HG02759 (cell line): ENCODE measurements at regions not wholly inside any gene's neighbourhood (a gene's known extent, or its start where the extent isn't known, plus 50 kb on each side); places are given as distances from the start of the nearest gene placed in this dataset.
"Not testable (repeated sequence)": the region's sequence is repeated elsewhere in the genome, so short reads cannot be mapped to it uniquely, and the experiment has no call there.

Experiments used
- ATAC-seq: cut with Tn5 transposase; IDR thresholded peaks from one replicate; pipeline ENCODE4 v1.9.1; 2021; ENCODE audit warnings: mild to moderate bottlenecking, moderate library complexity; ENCODE audit not compliant: unreplicated experiment

GRCh38 chr7:150096213-150096994, 222.6 kb downstream of the ATP6V0E2 start:
- ATAC-seq, result not testable (repeated sequence)

DNA sequence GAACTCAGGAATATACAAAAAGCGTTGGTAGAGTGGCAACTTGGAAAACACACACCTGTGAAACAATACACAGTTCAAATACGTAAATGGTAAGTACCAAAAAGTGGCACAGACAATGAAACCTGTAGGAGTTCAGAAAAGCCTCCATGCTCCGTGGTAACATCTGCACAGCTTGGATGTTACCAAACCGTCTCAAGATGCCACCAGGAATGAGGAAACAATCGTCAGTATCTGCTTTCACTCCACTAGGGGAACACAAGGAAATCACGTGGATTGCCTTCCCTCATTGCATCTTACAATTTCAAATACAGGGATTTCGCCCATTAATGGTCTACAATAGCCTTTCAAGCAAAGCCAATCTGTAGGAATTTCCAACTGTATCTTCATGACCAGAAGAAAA, 224.6 kb upstream of the LRRC61 start:
- not testable (repeated sequence) for ATAC-seq

- not testable (repeated sequence) for ATAC-seq
Measured at GRCh38 chr7:150101282-150101681, 221.9 kb upstream of the LRRC61 start.

DNA sequence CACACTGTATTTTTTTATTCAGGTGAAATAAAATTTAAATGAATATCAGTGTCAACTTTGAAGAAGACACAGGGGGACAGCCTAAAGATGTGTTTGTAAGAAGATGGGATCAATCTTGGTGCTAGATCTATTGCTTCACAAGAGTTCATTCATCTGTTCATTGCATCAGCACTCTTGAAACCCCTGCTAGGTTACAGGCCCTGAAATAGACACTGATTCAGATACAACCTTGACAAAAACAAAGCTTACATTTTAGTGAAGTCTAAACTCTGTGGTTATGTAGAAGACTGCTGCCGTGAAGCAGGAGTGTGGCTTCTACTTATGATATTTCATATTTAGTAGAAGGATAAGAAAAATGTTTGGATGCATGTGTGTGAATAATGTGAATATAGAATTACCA, 215.9 kb upstream of the LRRC61 start:
- ATAC-seq, result not testable (repeated sequence)

GRCh38 chr7:150110375-150110820, 212.8 kb upstream of the LRRC61 start:
- ATAC-seq, result peak; percentile 73

DNA sequence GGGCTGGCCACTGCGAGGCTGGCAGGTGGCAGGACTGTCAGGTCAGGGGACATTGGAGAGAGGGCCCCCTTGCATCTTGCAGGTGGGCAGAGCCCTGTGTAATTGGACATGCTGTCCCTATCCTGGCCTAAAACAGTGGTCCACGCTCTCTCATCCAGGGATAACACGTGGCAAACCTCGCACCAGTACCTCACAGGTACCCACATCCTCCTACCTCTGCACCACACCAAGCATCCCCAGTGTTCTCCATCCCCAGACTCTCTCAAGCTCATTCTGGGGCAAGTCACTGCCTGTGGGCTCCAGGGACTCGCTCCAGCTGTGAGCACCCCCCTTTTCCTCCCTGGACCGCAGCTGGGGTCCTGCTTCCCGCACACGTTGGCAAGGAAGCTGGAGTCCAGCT, 212.3 kb upstream of the LRRC61 start:
- ATAC-seq, result not testable (repeated sequence)

DNA sequence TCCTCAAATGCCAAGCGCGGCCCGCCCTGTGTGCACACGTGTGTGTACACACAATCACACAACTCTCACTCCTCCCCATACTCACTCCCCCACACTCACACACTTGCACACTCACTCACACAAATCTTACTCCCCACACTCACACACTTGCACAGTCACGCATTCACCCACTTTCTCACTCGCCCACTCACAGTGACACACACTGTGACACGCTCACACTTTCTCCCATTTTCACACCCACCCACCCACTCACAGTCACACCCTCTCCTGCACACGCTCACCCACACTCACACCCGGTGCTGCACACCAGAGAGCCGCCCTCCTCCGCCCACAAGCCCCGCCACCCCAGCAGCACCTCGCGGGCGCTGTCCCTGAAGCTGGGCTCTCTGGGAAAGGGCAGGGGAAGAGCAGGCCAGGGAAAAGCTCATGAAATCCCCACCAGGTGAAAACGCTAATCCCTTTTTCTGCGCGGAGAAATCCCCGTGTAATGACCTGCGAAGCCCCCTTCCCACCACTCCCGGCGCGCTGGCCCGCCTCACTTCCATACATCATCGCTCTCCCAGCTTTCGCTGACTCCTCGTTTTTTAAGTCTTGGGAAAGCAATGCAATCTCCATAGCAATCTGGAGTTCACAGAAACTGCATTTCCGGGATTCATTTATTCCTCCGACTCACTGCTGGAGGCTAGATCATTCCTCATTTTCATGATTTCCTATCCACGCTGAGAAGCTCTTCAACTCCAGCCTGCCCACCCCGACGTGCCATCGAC, 211.6 kb upstream of the LRRC61 start:
- ATAC-seq, result not testable (repeated sequence)

GRCh38 chr7:150113301-150113700, 209.9 kb upstream of the LRRC61 start:
- ATAC-seq, result not testable (repeated sequence)

DNA sequence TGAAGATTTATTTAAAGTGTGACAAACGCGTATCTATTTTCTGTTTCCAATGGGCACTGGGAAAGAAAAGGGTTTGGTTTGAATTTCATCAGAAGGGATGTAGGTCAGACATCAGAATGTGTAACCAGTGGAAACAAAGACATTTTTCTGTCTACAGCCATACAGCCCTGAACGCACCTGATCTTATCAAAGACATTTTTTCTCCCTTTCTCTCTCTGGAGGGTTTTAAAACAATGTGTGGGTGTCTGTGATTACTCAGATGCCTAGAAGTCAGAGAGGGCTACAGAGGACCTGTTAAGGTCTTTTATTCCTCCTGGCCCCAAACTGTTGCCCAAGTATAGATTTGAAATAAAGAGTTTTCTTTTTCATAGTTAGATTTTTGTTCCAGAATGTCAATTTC, 208.6 kb upstream of the LRRC61 start:
- ATAC-seq, result not testable (repeated sequence)

DNA sequence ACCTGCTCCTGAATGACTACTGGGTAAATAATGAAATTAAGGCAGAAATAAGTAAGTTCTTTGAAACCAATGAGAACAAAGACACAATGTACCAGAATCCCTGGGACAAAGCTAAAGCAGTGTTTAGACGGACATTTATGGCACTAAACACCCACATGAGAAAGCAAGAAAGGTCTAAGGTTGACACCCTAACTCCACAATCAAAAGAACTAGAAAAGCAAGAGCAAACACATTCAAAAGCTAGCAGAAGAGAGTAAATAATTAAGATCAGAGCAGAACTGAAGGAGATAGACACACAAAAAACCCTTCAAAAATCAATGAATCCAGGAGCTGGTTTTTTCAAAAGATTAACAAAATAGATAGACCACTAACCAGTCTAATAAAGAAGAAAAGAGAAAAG, 203.2 kb upstream of the LRRC61 start:
- ATAC-seq, result not testable (repeated sequence)

DNA sequence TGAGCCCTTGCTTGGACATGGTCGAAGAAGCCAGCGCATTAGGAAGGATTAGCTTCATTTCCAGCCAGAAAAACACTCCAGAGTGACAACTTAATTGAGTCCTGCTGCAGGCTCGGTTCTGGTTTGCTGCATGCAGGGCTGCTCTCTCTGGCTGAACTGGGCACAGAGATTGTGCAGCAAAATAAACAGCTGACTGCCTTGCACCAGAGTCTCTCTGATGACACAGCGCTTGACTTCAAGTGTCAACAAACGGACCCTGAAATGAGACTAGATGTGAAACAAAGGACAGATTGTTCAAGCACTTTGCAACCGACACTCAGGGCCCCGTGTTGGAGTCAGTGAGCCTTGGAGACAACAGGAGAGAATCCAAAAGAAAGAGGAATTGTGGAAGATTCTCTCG, 197.3 kb upstream of the LRRC61 start:
- not testable (repeated sequence) for ATAC-seq

DNA sequence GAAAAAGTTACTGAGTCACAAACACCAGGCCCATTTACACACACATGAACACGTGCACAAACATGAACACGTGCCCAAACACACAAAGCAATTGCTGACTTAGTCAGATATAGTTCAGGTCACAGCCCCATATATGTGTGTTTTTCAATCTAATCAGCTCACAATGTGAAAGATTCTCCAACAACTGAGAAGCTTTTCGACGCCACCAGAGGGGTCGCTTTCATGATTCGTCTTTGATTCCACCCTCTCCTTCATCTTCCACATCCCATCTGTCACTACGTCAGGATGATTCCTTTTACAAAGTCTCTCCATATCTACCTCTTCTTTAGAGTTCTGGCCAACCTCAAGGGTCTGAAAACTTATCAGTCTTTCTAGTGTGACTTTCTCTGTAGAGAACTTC, 188.7 kb upstream of the LRRC61 start:
- not testable (repeated sequence) for ATAC-seq

DNA sequence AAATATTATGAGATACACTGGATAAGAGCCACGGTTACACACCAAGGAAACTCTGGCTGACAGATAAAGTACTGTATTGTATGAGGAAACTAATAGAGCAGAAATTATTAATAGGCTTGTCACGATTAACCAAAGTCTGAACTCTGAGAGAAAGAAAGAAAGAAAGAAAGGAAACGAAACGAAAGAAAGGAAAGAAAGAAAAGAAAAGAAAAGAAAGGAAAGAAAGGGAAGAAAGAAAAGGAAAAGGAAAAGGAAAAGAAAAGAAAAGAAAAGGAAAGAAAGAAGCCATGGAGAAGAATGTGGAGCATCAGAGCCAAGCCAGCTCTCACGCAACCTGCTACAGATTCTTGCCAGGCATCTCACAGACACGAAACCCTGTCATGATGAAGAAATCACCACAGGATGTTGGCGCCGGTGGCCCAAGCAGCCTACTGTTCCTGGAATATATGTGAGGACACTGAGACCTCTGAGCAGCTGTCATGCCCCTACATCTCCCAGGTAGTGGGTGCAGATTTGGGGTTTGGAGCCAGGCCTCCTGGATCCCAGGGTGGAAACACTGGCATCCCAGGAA, 187.4 kb upstream of the LRRC61 start:
- not testable (repeated sequence) for ATAC-seq

- ATAC-seq, result not testable (repeated sequence)
Measured at GRCh38 chr7:150139840-150140239, 183.3 kb upstream of the LRRC61 start.

DNA sequence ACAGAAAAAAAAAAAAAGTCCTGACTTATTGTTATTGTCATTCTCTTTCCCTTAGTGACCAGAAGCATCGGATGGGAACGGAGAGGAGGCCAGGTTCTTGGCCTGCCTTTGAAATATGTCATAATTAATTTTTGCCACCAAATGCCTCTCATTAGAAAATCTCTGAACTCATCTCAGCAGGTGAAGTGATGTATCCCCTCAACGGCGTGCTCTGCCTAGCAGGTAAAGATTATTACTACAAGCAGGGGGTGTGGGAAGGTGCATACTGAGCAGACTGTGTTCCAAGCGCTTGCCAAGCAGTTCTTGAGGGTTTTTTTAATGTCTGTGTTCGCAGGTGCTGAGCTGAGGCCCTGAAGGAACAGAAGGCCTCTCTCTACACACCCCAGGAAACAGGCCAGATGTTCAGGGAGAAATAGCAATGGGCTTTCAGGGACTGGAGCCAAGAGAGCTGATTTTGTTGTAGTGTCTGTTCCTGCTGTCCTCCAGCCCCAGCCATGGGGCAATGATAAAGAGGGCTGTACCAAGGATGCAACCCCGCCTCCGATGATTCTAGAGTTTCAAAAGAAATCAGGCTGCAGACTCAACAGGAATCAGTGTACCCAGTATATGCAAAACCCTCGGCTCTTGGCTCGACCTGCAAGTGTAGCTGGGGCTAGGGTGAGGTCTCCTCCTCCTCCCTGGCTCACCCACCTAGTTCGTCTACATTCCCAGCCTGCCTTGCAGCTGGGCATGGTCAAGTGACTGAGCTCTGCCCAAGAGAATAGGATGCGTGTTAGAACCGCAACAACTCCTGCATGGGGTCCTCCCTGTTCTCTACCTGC, 181.4 kb upstream of the LRRC61 start:
- ATAC-seq, result not testable (repeated sequence)

DNA sequence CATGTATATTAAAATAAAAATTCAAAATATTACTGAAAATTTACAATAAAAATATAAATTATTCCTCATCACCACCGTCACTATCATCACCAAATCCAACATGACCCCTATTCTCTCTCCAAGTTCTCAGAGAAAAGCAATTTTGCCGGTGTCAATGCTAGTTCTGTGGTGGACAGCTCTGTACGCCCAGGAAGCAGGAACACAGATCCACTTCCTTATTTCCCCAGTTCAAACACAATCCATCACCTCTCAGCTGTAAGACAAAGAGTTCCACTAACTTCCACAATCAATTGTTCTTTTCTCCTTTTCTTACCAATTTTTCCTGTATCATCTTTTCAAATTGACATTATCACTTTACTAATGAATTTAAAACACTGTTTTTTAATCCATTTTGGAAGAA, 177.0 kb upstream of the LRRC61 start:
- not testable (repeated sequence) for ATAC-seq

DNA sequence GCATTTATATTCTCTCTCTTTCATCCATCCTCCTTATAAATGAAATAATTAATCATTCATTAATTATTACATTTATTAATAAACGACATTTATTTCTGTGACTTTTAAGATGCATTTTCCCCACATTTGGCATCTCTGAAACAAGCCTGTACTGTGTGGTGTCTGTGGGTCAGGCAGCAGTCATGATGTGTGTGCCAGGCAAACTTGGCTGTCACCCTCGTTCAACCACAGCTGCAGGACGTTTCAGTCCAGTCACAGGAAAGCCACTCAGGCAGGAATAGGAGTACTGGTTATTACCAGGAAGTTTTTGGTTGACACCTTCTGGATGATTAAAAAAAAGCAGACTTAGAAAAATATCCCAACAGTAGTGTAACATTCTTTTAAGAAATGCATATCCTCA, 175.6 kb upstream of the LRRC61 start:
- not testable (repeated sequence) for ATAC-seq

DNA sequence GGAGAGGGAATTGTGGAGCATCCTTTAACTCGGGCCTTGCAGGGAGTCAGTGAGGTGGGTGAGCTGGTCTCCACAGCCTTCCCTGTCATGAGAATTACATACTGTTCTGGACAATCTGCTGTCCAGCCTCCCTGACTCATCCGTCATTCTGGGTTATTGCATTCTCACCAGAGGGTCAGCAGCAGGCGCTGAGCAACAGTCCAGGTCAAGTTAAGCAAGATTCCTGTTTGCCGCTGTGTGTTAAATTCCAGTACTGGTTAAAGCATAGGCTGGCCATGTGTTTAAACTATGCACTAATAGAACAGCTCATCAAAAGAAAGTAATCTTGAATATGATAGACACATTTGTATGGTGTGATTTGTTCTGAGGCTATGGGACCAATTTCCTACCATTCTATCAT, 167.1 kb upstream of the LRRC61 start:
- not testable (repeated sequence) for ATAC-seq

GRCh38 chr7:150158696-150159095, 164.5 kb upstream of the LRRC61 start:
- ATAC-seq, result not testable (repeated sequence)

GRCh38 chr7:150169515-150169914, 153.6 kb upstream of the LRRC61 start:
- ATAC-seq, result not testable (repeated sequence)
